ENCODE measurements at regions not wholly inside any gene's neighbourhood (a gene's known extent, or its start where the extent isn't known, plus 50 kb on each side); places are given as distances from the start of the nearest gene placed in this dataset.

DNA sequence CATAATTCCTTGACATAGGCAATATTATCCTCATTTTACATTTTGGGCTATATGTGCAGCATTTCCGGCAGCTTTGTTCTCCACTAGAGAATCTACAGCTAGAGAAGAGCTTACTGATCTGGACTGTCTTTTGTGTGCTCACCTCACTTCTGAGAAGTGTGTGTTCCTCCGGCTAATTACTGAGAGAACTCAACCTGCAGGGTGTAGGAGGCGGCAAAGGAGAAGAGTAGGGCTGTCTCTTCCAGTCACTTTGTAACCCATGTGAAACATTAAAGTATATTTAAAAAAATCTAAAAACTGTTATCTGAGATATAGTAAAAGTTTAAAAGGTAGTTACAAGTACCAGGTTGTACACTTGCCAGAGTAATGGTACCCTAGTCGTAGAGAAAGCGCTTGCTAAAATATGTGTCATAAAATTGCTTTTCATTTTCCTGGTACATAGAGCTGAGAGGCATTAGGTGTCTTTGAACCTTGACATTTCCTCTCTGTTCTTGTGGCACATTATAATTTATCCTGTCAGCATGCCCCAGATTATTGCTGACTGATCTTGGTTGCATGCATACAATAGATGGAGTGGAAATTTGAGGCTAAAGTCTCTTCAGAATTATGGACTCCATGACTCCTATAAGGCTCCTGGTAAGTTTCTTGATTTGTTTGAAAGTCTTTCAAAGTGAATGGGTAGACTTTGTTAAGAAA is 381.9 kb downstream of the LMO7 start:
- ATAC-seq (ENCODE audit: poor library complexity) = no peak
- Mint-ChIP-seq H3K4me1 (ENCODE audit: low read depth) (no peaks in the 10 kb centered on the region), H3K4me3 (no peak overlapping the region), H3K27ac (no peak overlapping the region), H3K27me3 (no peaks in the 10 kb centered on the region), H3K36me3 (ENCODE audit: low read depth) (no peaks in the 10 kb centered on the region), H3K9me3 (no peaks in the 10 kb centered on the region)
- Histone ChIP-seq H3K9me3 (ENCODE audit: control insufficient read depth in 1 of 2, insufficient read depth in 1 of 2, low read length in 2 of 2) (no peaks in the 10 kb centered on the region), H3K27me3 (ENCODE audit: control insufficient read depth in 1 of 2, insufficient read depth in 2 of 2, low read length in 2 of 2) (no peaks in the 10 kb centered on the region), H3K27ac (ENCODE audit: low read depth in 1 of 2, low read length in 2 of 2) (no peak overlapping the region), H3K4me3 (ENCODE audit: low read length) (no peak overlapping the region), H3K36me3 (ENCODE audit: insufficient read depth, low read length) (no peaks in the 10 kb centered on the region), H3K4me1 (ENCODE audit: insufficient read depth, low read length) (no peaks in the 10 kb centered on the region)
- intact Hi-C loops (cut with DNase I, micrococcal nuclease) = loop anchor here in 1 of 2 experiments (2.0 kb wide), 1 partner anchor 321 kb away; no protein-coding TSS in a partner anchor
- ChIA-PET CTCF (interaction anchor here (1.0 kb wide), 1 partner anchor 322 kb away, joined by 3 read pairs; no protein-coding TSS in a partner anchor), POLR2A (no interaction called here)
- TF ChIP-seq, protein P1, sequence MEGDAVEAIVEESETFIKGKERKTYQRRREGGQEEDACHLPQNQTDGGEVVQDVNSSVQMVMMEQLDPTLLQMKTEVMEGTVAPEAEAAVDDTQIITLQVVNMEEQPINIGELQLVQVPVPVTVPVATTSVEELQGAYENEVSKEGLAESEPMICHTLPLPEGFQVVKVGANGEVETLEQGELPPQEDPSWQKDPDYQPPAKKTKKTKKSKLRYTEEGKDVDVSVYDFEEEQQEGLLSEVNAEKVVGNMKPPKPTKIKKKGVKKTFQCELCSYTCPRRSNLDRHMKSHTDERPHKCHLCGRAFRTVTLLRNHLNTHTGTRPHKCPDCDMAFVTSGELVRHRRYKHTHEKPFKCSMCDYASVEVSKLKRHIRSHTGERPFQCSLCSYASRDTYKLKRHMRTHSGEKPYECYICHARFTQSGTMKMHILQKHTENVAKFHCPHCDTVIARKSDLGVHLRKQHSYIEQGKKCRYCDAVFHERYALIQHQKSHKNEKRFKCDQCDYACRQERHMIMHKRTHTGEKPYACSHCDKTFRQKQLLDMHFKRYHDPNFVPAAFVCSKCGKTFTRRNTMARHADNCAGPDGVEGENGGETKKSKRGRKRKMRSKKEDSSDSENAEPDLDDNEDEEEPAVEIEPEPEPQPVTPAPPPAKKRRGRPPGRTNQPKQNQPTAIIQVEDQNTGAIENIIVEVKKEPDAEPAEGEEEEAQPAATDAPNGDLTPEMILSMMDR (IDR thresholded peaks at IDR 0.05) = no peak
- DNase-seq = no peak

DNA sequence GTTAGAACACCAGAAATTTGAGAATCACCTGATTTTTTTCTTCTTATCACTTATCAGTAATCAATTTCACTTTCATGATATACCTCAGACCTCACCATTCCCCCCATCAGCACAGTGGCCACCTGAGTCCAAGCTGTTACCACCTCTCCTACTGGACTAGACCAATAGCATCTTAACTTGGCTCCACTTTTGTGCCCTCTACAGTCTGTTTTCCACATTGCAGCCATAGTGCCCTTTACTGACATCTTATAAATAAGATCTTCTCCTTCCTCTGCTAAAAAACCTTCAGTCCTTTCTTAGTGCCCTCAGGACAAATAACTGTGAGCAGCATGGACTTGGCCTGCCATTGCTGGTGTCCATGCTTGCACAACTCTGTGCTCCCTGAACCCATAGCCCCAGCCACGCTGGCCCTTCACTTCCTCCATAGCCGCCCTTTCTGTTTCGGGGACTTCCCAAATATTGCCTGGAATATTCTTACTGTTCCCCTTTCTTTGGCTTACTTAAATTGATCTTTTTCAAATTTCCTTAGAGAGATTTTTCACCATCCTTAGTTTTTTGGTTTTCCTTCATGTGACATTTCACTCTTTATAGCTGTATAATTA is 380.8 kb downstream of the LMO7 start:
- POLR2A ChIA-PET = no interaction called here
- no peaks in the 10 kb centered on the region for H3K36me3 Mint-ChIP-seq (ENCODE audit: low read depth)
- intact Hi-C loops (cut with DNase I, micrococcal nuclease) = loop anchor here in 1 of 2 experiments (2.0 kb wide), 1 partner anchor 320 kb away; no protein-coding TSS in a partner anchor

DNA sequence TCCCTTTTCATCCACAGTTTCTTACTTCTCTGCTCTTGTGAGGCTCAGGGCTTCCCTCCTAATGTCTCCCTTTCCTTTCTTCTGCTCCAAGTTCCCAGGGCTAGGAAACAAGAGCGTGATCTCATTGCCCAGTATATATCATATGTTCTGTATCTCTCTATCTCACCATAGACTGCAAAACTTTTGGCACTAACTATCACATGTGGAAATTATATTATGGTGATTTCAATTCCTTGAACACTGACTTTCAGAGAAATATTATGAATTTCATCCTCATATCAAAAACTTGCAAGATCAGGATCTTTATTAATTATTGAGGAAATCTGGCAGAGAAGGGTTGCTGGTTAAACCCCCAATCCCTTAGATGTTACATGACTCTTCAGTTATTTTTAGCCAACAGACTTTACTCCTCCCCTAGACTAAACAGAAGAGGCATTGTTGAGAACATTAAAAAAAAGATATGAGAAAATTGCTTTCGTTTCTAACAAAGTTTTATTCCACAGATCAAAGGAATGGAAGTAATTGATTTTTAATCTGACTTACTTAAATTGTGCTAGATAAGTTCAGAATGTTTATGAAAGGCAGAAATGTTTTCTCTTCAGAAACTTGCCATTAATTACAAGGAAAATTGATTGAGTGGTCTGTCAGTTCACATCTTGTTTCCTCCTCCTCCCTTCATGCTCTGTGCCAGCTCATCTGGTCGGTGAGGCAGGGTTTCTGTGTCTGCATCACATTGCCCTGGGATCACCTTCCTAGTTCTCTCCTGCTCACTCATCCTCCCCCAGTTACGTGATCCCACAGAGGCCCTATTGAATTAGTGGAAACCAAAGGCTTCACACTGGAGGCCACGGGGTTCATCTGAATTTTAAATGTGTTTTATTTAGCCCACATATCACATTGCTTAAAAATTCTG is 378.5 kb downstream of the LMO7 start:
- DNase-seq (no peak), ATAC-seq (ENCODE audit: poor library complexity) (no peak)
- H3K27me3 ChIP-seq (ENCODE audit: control insufficient read depth in 1 of 2, insufficient read depth in 2 of 2, low read length in 2 of 2) = no peaks in the 10 kb centered on the region
- Mint-ChIP-seq H3K9me3 (no peaks in the 10 kb centered on the region), H3K36me3 (ENCODE audit: low read depth) (no peaks in the 10 kb centered on the region), H3K4me1 (ENCODE audit: low read depth) (no peaks in the 10 kb centered on the region), H3K27me3 (peaks cover 6% of the 10 kb centered on the region), H3K27ac (no peak overlapping the region), H3K4me3 (no peak overlapping the region)
- no peaks in the 10 kb centered on the region for H3K36me3 ChIP-seq (ENCODE audit: insufficient read depth, low read length)
- H3K4me3 ChIP-seq (ENCODE audit: low read length) = no peak overlapping the region
- ChIA-PET CTCF (no interaction called here), POLR2A (no interaction called here)
- no peak overlapping the region for H3K27ac ChIP-seq (ENCODE audit: low read depth in 1 of 2, low read length in 2 of 2)
- TF ChIP-seq, protein P1 (IDR thresholded peaks at IDR 0.05) = no peak
- intact Hi-C loops (cut with DNase I, micrococcal nuclease) = loop anchor here in 1 of 2 experiments (5.0 kb wide), 1 partner anchor 317 kb away; no protein-coding TSS in a partner anchor
- H3K9me3 ChIP-seq (ENCODE audit: control insufficient read depth in 1 of 2, insufficient read depth in 1 of 2, low read length in 2 of 2) = no peaks in the 10 kb centered on the region
- H3K4me1 ChIP-seq (ENCODE audit: insufficient read depth, low read length) = no peaks in the 10 kb centered on the region

More for the DNA sequence above, 380.8 kb downstream of the LMO7 start:
- Histone ChIP-seq H3K9me3 (ENCODE audit: control insufficient read depth in 1 of 2, insufficient read depth in 1 of 2, low read length in 2 of 2) (no peaks in the 10 kb centered on the region), H3K36me3 (ENCODE audit: insufficient read depth, low read length) (no peaks in the 10 kb centered on the region), H3K4me3 (ENCODE audit: low read length) (no peak overlapping the region), H3K27me3 (ENCODE audit: control insufficient read depth in 1 of 2, insufficient read depth in 2 of 2, low read length in 2 of 2) (no peaks in the 10 kb centered on the region), H3K27ac (ENCODE audit: low read depth in 1 of 2, low read length in 2 of 2) (no peak overlapping the region), H3K4me1 (ENCODE audit: insufficient read depth, low read length) (no peaks in the 10 kb centered on the region)
- TF ChIP-seq, protein P1 (IDR thresholded peaks at IDR 0.05) = no peak
- H3K27ac Mint-ChIP-seq = no peak overlapping the region
- no peaks in the 10 kb centered on the region for H3K9me3 Mint-ChIP-seq
- DNase-seq = peak in 4 of 14 experiments; percentile 3 to 25 (median 13)
- no peaks in the 10 kb centered on the region for H3K27me3 Mint-ChIP-seq
- CTCF ChIA-PET = interaction anchor here (1.0 kb wide), 1 partner anchor 321 kb away, joined by 3 read pairs; no protein-coding TSS in a partner anchor
- H3K4me1 Mint-ChIP-seq (ENCODE audit: low read depth) = no peaks in the 10 kb centered on the region
- no peak for ATAC-seq (ENCODE audit: poor library complexity)
- no peak overlapping the region for H3K4me3 Mint-ChIP-seq
